ENCODE measurements at regions not wholly inside any gene's neighbourhood (a gene's known extent, or its start where the extent isn't known, plus 50 kb on each side); places are given as distances from the start of the nearest gene placed in this dataset.

DNA sequence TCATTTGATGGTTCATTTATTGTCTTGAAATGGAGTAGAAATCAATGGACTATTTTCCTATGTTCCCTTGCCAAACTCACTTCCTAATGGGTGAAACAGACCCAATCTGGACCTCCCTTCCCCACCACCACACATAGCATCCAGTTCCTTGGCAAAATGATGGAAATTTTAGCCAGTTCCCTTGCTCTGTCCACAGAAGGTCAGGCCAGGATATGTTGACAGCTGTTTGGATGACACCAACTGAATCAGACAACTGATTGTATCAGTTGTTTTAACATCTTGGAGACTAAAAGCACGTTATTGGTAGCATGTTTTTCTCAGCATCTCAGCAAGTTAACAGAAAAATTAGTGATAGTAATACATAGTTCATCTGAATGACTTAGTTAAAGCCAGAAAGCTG is 534.8 kb downstream of the PSAT1 start:
- no peak overlapping the region for H3K27ac Mint-ChIP-seq
- no peaks in the 10 kb centered on the region for H3K36me3 Mint-ChIP-seq (ENCODE audit: low read depth)
- H3K9me3 Mint-ChIP-seq, result no peaks in the 10 kb centered on the region
- H3K27me3 Mint-ChIP-seq, result no peaks in the 10 kb centered on the region
- no peaks in the 10 kb centered on the region for H3K4me1 Mint-ChIP-seq (ENCODE audit: low read depth)
- no peak overlapping the region for H3K4me3 Mint-ChIP-seq

DNA sequence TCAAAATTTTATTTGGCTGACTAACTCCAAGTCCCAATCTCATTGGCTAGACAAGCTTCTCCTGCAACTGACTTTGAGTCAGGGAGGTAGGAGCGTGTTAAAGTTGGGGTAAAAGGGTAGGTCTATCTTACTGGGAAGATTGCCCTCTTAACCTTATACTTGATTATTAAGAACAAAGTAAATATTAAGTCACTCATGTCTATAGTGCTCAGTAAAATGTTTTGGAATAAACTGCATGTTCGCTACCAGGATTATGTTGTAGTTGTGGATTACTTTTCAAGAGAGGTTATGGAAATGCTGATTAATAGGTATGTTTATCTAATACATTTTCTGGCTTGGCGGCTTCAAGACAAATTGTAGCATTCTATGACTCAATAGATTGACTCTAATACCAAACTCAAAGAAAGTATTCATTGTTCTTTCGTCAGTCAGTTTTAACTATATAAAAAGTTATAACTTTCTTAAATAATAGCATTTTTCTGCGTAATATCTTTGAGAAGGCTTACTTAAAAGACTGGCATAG is 539.1 kb downstream of the PSAT1 start:
- H3K9me3 Mint-ChIP-seq, result no peaks in the 10 kb centered on the region
- H3K36me3 Mint-ChIP-seq (ENCODE audit: low read depth), result no peaks in the 10 kb centered on the region
- H3K27me3 Mint-ChIP-seq, result no peaks in the 10 kb centered on the region
- no peak overlapping the region for H3K27ac Mint-ChIP-seq
- H3K4me3 Mint-ChIP-seq, result no peak overlapping the region
- no peaks in the 10 kb centered on the region for H3K4me1 Mint-ChIP-seq (ENCODE audit: low read depth)

DNA sequence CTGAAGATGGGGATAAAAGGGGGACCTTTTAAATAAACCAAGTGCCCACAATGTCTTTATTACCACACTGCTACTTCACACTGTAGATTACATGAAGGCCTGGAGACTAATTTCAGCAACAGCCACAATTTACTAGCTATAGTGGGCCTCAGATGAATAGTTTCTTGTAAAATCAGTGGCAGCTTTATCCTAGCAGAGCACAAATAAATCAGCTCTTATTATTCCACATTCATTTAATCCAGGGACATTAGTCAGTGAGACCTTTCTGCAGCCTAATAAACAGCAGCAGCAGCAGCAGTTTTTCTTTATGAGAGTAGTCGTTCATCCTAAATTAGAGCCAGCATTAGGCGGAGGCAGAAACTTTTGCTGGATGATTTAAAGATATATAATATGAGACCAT is 542.3 kb downstream of the PSAT1 start:
- H3K4me3 Mint-ChIP-seq, result no peak overlapping the region
- H3K36me3 Mint-ChIP-seq (ENCODE audit: low read depth), result no peaks in the 10 kb centered on the region
- H3K4me1 Mint-ChIP-seq (ENCODE audit: low read depth), result no peaks in the 10 kb centered on the region
- H3K9me3 Mint-ChIP-seq, result peaks cover 12% of the 10 kb centered on the region
- H3K27me3 Mint-ChIP-seq, result no peaks in the 10 kb centered on the region
- no peak overlapping the region for H3K27ac Mint-ChIP-seq

DNA sequence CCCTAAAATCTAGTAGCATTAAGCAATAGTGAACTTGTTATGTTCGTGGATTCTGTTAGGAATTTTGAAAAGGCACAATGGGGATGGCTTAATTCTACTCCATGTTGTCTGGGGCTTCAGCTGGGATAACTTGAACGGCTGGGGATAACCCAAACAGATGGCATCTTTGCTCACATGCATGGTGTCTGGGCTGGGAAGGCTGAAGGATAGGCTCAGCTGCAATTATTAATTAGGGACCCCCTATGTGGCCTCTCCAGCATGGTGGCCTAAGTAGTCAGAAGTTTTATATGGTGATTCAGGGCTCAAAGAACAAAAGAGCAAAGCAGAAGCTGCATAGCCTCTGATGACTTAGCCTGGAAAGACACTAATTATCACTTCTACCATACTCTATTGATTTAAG is 551.1 kb downstream of the PSAT1 start:
- Mint-ChIP-seq H3K27me3 (no peaks in the 10 kb centered on the region), H3K9me3 (peaks cover 11% of the 10 kb centered on the region), H3K27ac (no peak overlapping the region), H3K4me3 (no peak overlapping the region), H3K36me3 (ENCODE audit: low read depth) (no peaks in the 10 kb centered on the region), H3K4me1 (ENCODE audit: low read depth) (no peaks in the 10 kb centered on the region)

DNA sequence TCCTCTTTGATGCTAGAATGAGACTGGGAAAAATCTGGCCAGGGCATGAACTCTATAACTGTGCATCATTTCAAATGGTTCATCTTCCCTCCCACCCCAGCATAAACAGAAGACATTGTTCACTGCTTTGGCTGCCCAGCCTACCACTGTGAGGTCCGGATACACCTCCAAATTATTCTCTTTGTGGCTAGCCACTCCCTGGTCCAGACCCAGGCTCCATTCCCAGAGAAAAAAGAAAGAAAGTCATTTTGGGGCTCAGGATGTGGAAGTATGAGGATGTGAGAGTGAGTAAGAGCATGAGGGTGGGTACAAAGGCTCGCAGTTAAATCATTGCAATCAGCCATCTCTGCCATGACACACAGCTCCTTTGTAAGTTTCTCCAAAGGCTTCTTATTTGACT is 559.2 kb downstream of the PSAT1 start:
- Mint-ChIP-seq H3K4me1 (ENCODE audit: low read depth) (no peaks in the 10 kb centered on the region), H3K9me3 (no peaks in the 10 kb centered on the region), H3K27ac (no peak overlapping the region), H3K4me3 (no peak overlapping the region), H3K27me3 (no peaks in the 10 kb centered on the region), H3K36me3 (ENCODE audit: low read depth) (no peaks in the 10 kb centered on the region)

DNA sequence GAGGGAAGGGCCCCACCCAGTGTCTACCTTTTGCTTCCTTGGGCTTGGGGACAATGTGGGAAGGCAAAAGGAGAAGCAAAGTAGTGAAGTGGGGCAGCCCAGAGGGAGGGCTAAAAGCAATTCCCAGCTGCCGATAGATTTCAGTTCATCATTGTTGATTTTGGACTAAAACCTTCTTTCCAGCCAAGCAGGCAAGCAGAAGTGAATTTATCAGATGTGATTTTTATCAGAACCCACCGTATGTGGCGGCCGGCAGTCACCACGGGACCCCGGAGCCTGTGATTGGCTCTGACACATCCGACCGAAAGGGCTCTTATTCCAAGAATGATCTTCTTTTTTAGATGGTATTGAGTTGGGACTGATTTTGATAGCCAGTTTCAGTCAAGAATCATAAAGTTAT is 559.9 kb downstream of the PSAT1 start:
- no peak overlapping the region for H3K4me3 Mint-ChIP-seq
- no peaks in the 10 kb centered on the region for H3K36me3 Mint-ChIP-seq (ENCODE audit: low read depth)
- H3K27ac Mint-ChIP-seq, result no peak overlapping the region
- H3K27me3 Mint-ChIP-seq, result no peaks in the 10 kb centered on the region
- no peaks in the 10 kb centered on the region for H3K4me1 Mint-ChIP-seq (ENCODE audit: low read depth)
- H3K9me3 Mint-ChIP-seq, result no peaks in the 10 kb centered on the region

DNA sequence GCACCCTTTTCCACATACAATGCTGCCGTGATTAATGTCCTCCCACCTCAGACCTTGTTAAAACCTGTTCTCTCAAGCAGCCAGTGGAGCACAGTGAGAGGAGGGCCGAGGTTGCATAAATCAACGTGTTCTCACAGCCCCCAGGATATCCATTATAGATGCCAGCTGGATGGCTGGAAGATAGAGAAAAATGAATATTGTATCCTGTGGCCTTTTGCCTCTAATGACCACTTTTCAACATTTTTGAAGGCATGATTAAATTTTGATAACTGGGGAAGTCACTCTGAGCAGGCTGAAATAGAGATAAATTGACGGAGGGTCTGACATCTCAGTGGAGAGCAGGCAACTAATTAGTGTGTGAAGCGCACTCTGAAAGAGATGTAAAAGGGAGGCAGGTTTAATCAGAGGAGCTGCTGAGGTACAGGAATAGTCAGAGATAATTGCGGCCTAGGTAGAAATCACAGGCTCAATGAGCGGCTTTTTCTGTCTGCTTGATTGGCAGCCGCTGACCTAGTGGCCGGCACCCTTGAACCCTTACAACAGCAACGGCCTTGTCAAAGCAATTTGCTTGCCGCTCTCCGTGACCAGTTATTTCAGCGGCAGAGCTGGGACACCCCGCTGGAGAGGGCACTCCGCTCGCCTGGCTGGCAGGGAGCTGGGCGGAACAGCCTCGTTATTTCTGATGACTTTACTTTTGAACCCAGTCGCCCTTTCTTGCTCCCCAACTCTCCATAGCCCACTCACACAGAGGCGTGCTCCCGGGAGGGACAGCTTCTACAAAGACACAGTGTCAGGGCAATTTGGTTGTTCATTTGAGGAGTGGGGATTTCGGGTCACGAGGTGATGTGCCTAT is 560.7 kb downstream of the PSAT1 start:
- Mint-ChIP-seq H3K4me3 (no peak overlapping the region), H3K4me1 (ENCODE audit: low read depth) (no peaks in the 10 kb centered on the region), H3K27me3 (no peaks in the 10 kb centered on the region), H3K9me3 (no peaks in the 10 kb centered on the region), H3K36me3 (ENCODE audit: low read depth) (no peaks in the 10 kb centered on the region), H3K27ac (no peak overlapping the region)

DNA sequence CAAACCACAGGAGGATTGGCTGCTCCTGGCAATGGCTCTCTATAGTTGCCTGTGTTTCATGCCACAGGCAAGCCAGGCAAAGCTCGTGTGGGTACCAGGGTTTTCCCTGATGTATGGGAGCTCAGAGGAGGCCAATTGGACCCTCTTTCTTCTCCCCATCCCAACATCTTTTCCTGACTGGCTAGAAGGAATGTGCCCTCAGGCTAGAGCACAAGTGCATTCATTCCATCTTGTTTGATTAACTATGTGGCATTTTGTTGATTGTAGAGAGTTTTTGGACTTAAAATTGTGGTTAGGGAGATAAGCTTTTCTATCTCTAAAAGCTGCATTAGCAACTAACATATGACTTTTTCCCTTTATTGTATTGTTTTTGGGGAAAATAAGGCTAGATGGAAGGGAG is 561.3 kb downstream of the PSAT1 start:
- Mint-ChIP-seq H3K4me3 (no peak overlapping the region), H3K27ac (no peak overlapping the region), H3K9me3 (no peaks in the 10 kb centered on the region), H3K4me1 (ENCODE audit: low read depth) (no peaks in the 10 kb centered on the region), H3K36me3 (ENCODE audit: low read depth) (no peaks in the 10 kb centered on the region), H3K27me3 (no peaks in the 10 kb centered on the region)

DNA sequence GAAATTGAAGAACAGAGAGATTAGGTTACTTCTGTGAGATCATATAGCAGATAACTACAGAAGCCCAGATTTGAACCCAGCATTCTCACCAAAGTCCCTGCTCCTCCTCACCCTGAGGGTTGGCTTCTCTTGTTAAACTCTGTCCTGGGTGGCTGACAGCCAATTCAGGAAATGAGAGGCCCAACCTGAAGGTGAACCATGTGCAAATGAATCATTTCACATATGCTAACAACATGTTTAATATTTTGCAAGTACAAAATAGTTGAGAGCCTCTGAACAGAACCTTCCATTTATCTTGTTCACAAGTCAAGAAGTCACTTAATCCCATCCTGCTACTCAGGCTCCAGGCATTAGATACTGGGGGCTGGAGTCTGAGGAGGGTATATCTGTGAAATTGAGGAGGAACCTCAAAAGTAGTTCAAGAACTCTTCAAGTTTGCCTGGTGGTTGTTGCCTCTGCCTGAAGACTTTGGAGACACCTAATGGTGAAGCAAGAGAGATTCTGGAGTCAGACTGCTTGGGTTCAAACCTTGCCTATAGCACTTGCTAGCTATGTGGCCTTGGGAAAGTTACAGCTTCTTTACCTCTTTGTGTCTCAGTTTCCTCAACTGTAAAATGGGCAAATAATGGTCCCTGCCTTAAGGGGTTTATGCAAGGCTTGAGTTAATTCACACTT is 564.0 kb downstream of the PSAT1 start:
- Mint-ChIP-seq H3K27ac (no peak overlapping the region), H3K9me3 (no peaks in the 10 kb centered on the region), H3K4me1 (ENCODE audit: low read depth) (no peaks in the 10 kb centered on the region)

DNA sequence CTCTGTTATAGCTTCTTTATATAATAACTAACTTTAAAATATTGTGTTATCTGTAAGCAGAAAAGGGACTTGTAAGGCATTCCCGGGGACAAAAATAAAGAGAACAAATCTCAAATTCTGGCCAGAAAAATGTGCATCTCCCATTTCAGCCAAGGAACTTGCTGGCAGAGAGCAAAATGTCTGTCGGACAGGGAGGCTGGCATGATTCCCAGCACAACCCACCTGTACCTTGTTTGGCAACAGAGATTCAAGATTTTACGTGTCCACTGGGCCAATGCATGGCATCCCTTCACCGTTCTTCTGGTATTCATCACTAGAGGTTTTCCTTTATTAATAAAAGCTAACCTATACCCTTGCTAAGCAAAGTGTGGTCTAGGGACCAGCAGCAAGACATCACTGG is 566.6 kb downstream of the PSAT1 start:
- H3K4me1 Mint-ChIP-seq (ENCODE audit: low read depth), result no peaks in the 10 kb centered on the region

More for the DNA sequence above, 564.0 kb downstream of the PSAT1 start:
- Mint-ChIP-seq H3K27me3 (no peaks in the 10 kb centered on the region), H3K36me3 (ENCODE audit: low read depth) (no peaks in the 10 kb centered on the region), H3K4me3 (no peak overlapping the region)

DNA sequence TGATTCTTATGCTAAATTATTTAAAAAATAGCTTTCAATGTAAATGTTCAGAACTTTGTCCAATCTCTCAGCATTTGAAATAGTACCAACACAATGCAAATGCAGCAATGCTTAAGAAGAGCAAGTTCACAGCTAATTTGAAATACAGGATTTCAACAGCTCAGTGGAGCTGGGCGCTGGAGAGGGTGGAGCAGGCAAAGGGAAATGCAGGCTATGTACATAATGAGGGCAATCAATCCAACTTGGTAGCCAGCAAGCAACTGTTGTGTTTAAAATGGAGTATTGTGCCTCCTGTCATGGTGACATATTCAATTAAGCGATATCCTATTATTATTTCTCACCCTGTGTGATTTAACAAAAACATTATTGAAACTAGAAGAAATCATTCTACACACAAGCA is 568.8 kb downstream of the PSAT1 start:
- H3K36me3 Mint-ChIP-seq (ENCODE audit: low read depth), result no peaks in the 10 kb centered on the region
- no peak overlapping the region for H3K4me3 Mint-ChIP-seq
- no peaks in the 10 kb centered on the region for H3K9me3 Mint-ChIP-seq
- H3K27me3 Mint-ChIP-seq, result no peaks in the 10 kb centered on the region
- no peaks in the 10 kb centered on the region for H3K4me1 Mint-ChIP-seq (ENCODE audit: low read depth)
- H3K27ac Mint-ChIP-seq, result no peak overlapping the region

More for the DNA sequence above, 566.6 kb downstream of the PSAT1 start:
- H3K4me3 Mint-ChIP-seq, result no peak overlapping the region
- H3K27me3 Mint-ChIP-seq, result no peaks in the 10 kb centered on the region
- no peak overlapping the region for H3K27ac Mint-ChIP-seq
- no peaks in the 10 kb centered on the region for H3K9me3 Mint-ChIP-seq
- H3K36me3 Mint-ChIP-seq (ENCODE audit: low read depth), result no peaks in the 10 kb centered on the region

DNA sequence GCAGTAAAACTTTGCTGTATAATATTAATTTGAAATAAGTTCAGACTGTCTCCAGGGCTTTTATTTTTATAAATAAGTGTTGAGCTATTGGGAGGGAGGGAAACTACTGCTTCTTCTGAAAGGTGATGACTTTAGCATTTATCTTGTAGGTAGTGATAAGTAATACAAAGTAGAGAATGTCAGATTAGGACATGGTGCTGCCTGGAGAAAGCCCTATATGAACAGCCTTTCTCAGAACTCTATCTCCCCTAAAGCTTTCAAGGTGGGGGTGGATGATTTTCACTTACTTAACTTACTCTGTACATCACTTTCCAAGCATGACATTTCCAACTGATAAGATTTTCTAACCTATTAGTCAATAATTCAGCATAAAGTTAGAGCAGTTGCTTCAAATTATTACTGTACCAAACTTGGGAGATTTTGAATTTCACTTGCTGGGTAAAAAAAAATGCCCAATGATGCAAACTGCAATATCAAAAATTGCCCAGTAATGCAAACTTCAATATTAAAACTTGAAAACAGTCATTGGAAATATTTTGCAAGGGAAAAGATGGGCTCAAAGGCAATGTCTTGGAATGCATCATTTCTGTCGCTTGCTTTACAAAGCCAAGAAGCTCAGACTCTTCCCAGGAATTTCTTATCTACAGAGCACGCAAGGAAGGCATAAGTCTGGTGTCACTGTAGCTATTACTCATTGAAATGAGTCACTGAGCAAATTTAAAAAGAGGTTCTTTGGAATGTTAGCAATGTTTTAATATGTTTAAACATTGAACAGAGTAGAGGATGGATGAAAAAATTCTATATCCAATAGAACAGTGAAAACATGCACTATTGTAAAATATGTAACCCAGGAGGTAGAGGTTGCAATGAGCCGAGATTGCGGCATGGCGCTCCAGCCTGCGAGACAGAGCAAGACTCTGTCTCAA is 569.5 kb downstream of the PSAT1 start:
- Mint-ChIP-seq H3K27ac (no peak overlapping the region), H3K36me3 (ENCODE audit: low read depth) (no peaks in the 10 kb centered on the region), H3K4me3 (no peak overlapping the region), H3K4me1 (ENCODE audit: low read depth) (no peaks in the 10 kb centered on the region), H3K9me3 (no peaks in the 10 kb centered on the region), H3K27me3 (no peaks in the 10 kb centered on the region)

DNA sequence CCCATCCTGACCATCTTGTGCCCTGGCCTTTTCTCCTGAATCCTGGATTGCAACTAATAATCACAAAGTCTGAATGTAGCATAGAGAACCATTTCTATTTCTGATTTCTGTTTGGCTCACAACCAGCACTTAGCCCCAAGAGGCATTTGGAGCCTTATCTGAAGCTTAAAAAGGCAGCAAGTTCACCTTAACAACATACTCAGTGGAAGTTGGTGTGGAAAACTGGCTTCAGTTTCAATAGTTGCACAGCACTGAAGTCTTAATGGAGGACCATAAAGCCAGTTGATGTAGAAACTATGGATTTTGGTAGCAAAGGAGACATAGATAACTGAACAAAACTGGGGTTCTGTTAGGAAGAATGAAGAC is 574.1 kb downstream of the PSAT1 start:
- H3K4me1 Mint-ChIP-seq (ENCODE audit: low read depth), result no peaks in the 10 kb centered on the region
- H3K9me3 Mint-ChIP-seq, result no peaks in the 10 kb centered on the region
- no peak overlapping the region for H3K4me3 Mint-ChIP-seq
- no peak overlapping the region for H3K27ac Mint-ChIP-seq
- H3K27me3 Mint-ChIP-seq, result no peaks in the 10 kb centered on the region
- H3K36me3 Mint-ChIP-seq (ENCODE audit: low read depth), result no peaks in the 10 kb centered on the region

DNA sequence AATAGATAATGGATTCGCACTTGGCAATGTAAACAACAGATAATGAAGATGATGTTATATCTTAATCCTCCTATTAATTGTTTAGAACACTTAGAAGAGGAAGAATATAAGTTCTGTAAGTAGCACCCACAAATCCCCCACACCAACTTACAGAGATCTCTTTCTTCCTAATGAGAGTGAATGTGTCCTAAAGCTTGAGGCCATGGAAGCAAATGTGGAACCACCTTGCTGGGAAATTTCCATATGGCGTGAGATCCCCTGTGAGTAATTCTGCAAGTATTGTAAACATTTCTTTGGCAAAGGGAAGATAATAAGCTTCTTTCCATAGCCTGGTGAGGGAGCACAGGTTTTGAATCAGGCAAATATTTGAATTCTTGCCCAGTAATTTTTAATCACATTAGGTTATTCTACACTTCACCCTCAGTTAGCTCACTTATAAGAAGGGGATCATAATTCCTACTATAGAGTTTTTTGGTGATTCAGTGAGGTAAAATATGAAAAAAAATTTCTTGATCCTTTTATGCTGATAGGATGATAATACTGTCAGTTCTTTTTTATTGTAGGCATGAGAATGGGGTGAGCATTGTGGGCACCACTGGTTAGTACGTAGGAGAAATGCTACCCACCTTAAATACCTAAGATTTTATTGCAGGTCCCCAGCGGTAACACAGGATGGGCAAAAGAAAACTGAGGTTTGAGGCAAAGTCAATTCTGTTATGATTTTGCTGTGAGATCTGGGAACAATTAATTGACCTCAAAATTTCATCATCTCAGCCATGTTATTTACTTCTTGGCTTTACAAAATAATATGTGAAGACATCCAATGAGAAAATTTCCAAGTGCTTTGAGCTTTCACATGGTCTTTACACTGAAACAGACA is 574.8 kb downstream of the PSAT1 start:
- Mint-ChIP-seq H3K36me3 (ENCODE audit: low read depth) (no peaks in the 10 kb centered on the region), H3K27ac (no peak overlapping the region), H3K4me1 (ENCODE audit: low read depth) (no peaks in the 10 kb centered on the region), H3K9me3 (no peaks in the 10 kb centered on the region), H3K4me3 (no peak overlapping the region), H3K27me3 (no peaks in the 10 kb centered on the region)

Measured in stimulated activated naive CD8-positive, alpha-beta T cell treated with anti-CD3 and anti-CD28 coated beads, Interleukin-15, Interleukin-2, amounts not matched to agents 100 ng/mL and 50 ng/mL, for 24 hours (primary cell).